Amygdala (tissue), 56 donors: ENCODE measurements at regions not wholly inside any gene's neighbourhood (a gene's known extent, or its start where the extent isn't known, plus 50 kb on each side); places are given as distances from the start of the nearest gene placed in this dataset.
"Not testable (repeated sequence)": the region's sequence is repeated elsewhere in the genome, so short reads cannot be mapped to it uniquely, and the experiment has no call there.

ENCODE experiments used
- DNase-seq, 56 donors: peaks; one replicate each; lab custom pipeline; 2025; lab: John Stamatoyannopoulos, UW

DNA sequence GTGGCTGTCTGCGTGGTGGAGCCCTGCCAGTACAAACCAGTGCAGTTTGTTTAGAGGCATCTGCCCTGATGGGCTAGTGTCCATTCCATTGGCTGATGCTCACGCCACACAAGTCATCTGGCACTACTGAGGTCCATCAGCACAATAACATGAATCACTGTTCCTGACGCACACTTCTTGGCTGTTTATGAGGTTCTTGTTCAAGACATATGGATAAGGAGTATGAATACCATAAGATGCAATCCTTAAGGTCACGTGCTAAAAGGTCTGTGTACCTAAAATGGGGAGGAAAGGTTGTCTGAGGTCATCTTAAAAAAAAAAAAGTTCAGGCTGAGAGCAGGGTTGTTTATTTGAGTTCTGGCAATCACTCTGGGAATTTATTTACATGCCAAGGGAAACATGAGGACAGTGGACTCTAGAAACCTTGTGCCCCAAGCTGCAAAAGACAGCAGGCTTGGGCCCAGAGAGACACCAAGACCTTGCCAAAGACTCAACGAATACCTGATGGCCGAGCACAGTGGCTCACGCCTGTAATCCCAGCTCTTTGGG lies 54.1 kb upstream of the SHLD1 start:
- DNase-seq: no peak

DNA sequence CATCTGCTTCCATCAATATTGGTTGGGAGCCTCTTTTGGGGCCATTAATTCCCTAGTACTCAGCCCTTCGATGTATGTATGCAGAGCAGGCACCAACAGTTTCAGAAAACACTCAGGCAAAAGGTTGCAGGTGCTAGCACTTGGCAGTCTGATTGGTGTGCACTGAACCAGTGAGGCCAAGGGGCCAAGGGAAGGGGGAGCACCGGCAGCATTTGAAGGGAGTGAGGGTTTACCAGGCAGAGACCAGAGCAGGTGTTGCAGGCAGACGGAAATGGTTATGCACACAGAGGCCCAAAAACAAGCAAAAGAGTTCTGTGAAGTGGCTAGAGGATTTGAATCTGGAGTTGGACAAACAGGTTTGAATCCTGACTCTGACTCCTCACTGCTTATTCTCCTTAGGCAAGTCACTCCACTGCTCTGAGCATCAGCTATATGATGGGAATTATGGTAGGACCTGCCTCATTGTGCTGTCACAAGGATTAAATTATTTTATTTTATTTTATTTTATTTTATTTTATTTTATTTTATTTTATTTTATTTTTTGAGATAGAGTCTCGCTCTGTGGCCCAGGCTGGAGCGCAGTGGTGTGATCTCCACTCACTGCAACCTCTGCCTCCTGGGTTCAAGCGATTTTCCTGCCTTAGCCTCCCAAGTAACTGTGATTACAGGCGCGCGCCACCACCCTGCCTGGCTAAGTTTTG lies 58.1 kb upstream of the SHLD1 start:
- DNase-seq: no peak

DNA sequence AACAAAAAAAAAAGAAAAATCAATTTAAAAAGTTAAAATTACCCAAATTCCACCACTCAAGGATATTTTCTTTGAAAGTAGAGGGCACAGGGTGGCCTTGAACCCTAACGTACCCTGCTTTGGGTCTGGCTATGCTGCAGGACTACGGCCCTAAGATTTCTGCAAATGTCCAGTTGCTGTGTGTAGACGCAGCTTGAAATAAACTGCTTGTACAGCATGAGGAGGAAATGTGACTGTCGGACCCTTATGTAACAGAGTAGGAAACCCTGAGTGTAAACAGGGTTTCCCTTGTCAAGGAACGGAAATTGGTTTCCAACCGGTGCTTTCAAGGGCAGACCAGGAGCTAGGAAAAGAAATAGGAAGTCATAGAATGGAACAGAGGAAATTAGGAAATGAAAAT lies 60.7 kb upstream of the SHLD1 start:
- peak in 1 of 56 donors; percentile 18 for DNase-seq

DNA sequence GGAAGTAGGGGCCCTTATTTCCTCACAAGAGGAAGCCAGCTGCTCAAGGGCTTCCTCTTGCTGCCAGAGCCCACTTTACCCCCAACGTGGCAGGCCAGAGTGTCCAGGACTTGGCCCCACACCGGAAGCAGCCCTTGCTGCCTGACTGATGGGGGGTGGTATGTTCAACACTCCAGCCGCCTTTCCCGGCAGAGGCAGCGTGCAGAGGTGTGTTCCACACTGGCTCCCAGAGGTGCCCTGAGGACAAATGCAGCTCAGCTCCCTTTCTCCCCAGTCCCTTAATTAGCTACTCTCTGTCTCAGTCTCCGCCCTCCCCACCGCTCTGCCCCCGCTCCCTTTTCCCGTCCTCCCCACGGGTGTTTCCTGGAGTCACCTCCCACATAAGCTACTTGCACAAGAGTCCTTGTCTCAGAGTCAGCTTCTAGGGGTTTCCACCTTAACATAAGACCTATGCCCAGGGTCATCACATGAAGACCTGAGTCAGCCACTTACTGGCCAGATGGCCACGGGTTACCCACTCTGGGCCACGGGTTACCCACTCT lies 61.7 kb upstream of the SHLD1 start:
- DNase-seq: peak in 8 of 56 donors; percentile 1 to 21 (median 15)

DNA sequence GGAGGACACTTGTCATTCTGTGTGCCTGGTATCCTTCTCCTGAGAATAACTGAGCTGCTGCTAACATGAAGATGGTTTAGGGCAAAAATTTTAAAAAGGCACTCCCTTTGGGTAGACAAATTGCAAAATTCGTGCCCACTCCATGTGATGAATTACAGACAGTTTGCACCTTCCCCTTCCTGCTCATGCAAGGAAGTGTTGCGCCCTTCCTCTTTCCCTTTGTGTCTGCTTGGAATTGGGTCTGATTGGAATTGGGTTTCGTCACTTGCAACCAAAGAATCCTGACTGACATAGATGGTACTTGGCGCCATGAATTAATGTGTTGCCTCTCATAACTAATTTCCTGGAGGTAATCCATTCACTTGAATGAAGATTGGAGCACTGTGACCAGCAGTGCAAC lies 62.3 kb upstream of the SHLD1 start:
- DNase-seq: no peak

DNA sequence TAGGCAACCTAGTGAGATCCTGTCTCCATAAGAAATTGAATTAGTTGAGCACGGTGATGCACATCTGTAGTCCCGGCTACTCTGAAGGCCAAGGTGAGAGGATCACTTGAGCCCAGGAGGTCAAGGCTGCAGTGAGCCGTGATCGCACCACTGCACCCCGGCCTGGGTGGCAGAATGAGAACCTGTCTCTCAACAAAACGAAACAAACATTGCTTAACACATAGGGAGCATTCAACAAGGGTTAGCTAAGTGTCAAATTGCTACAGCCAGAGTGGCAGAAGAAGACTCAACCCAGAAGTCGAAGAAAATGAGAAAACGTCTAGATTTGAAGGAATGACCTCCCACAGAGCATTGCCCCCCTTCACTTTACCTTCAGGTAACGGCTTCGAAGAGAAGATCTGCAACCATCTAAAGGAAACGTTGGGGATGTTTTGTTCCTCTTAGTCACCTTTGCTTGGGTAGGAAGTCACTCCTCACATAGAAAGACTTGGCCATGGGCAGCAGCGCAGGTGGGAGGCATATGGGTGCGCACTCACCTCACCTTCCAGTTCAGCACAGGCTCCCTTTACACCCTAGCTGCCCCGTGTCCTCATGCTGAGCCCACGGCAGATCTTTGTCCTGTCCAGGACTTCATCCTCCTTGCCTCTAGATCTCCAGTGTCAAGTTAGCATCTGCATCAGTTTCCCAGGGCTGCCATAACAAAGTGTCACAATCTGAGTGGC lies 63.7 kb upstream of the SHLD1 start:
- no peak for DNase-seq

DNA sequence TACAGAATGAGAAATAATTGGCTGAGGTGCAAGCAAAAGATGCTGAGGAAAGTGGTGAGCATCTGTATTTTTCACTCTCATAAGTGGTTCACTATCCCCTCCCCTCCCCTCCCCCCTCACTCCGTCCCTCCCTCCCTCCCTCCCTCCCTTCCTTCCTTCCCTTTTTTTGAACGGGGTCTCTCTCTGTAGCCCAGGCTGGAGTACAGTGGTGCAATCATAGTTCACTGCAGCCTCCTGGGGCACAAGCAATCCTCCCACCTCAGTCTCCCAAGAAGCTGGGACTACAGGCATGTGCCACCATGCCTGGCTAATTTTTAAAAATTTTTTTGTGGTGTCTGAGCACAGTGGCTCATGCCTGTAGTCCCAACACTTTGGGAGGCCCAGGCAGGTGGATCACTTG lies 67.6 kb upstream of the SHLD1 start:
- DNase-seq: not testable (repeated sequence)

DNA sequence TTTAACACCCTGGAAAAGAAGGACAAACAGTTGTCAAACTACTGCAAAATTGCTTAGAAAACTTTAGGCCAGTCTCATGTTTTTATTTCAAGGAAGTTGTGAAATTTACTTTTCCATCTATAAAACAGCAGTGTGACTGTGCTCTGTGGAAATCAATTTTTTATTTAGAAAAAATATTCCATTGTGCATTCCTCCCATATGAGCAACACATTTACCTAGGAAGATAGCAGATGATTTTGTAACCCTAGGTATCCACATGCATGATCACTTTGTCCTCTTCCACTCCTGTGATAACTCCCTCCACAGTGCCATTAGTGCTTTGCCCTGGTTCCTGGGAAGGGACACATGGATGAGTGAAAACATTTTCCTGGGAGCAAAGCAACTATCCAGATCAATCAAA lies 69.4 kb upstream of the GPCPD1 start:
- no peak for DNase-seq

DNA sequence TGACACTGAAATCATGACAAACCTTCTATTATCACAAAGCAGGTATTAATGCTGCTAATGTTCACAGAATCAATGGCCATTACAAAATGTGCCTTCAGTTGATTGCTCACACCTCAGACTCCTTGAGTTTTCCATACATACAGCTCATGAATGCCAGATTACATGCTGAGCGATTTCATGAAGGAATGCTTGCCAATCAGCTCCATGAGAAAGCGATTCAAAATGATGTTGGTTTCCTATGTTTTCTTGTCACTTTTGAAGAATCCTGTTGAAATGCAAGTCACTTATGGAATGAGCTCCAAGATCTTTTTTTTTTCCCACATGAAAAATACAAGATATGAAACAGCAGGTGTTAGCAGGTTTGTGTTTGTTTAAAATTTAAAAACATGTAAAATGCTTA lies 68.0 kb upstream of the GPCPD1 start:
- DNase-seq: no peak

DNA sequence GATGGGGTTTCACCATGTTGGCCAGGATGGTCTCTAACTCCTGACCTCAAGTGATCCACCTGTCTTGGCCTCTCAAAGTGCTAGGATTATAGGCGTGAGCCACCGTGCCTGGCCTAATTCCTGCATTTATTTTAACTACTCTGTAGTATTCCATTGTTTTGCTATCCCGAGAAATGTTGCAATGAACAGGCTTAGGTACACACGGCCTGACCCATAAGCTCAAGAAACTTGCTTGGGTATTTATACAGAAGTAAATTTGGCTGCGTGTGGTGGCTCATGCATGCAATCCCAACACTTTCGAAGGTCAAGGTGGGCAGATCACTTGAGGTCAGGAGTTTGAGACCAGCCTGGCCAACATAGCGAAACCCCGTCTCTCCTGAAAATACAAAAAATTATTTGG lies 67.1 kb upstream of the GPCPD1 start:
- not testable (repeated sequence) for DNase-seq

DNA sequence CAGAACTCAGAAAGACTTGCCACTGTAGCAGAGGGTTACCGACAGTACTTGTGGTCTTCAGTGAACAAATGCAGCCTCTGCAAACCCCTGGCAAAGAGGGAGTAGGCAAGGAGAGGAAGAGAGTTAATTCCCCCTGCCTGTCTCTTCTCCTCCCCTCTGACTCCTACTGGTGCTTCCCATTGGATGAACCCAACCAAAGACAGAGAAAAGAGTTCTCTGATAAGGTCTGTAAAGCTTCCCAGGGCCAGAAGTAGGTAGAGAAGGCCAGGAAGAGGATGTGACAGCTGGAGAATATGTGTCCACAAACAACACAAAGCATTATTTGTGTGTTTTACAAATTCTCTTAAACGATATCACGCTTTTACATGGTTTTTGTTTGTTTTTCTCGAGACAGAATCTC lies 66.6 kb upstream of the GPCPD1 start:
- DNase-seq: no peak

DNA sequence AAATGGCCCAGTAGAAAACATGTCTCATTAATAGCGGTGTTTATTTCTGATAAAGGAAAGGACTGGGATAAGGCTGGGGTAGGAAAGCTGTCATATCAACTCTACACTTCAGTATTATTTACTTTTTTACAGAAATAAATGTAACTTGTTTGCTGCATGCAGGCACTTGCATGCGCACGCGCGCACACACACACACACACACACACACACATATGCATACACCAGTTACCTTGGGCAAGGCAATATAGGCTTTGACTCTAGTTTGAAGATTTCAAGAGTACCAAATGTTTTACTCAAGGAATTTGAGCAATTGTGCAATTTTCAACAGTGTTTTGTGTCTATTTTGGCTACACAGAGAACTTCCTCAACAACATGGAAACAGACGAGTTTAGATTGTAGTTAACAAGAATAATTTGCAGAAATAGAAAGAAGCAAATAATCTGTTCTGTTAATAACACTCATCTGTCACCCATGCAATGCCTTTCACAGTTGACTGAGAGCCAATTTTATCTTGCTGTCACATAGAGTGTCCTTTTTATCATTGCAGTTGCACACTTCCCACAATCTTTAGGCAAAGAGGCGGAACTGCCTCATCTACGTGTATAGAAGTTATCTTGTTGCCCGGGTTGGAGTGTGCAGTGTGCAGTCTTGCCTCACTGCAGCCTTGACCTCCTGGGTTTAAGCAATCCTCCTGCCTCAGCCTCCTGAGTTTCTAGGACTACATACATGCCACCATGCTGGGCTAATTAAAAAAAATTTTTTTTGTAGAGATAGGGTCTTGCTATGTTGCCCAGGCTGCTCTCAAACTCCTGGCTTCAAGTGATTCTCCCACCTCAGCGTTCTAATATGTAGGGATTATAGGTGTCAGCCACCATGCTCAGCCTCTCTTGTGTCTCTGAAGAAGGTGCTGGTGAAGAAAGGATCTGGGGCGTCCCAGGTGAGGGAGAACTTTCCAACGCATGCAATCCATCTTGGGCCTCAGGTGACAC lies 64.6 kb upstream of the GPCPD1 start:
- DNase-seq: no peak

DNA sequence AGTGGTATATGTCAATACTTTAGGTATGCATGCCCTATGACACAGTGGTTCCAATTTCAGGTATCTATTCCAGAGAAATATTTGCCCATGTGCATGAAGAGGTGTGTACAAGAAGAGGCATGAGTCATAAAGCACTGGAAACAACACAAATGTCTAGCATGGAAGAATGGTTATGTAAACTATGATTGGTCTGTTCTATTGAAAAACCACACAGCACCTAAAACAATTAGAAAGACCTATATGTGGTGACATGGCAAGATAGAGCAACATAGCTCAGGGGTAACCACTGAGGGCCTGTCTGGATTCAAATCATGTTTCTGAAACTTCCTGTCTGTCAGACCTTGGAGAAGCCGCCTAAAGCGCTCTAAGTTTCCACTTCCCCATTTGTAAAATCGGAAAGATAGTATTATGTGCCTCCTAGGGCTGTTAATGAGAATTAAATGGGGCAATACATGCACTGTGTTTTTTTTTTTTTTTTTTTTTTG lies 63.4 kb upstream of the GPCPD1 start:
- DNase-seq: no peak

DNA sequence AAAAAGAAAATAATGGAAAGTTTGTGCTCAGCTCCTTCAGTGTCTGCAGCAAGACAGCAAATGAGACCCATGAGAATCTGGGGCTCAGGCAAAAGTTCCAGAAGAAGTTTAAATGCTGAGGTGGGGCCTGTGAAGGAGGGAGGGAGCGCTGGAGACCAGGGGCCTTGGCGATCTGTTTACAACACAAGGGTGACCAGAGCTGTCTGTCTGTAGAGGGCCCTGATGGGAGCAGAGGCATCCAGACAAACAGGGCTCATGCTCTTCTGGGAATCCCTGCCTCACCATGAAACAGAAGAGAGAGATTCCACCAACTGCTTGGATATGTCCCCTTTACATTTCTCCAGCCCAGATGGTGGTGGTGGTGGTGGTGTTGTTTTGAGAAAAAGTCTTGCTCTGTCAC lies 60.1 kb upstream of the GPCPD1 start:
- no peak for DNase-seq

DNA sequence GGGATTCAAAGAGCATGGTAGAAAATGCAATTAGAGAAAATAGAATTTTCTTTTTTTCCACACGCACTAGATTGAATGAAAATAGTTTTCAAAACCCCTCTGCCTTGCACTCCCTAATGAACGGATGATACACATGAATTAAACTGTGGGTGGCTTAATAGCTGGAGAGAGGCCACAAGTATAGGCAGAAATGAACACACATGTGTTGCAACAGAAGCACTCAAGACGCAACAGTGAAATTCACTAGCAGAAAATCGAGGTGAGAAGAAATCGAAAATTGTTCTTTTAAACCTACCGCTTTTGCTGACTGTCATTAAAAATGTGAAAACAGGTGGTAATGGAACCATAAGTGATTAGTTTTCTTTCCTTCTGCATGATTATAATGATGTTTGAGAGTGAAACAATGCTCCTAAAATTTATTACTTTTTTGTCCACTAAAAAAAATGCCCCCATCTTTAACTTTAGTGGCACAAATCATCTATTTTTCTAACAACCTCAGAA lies 59.3 kb upstream of the GPCPD1 start:
- DNase-seq: no peak

DNA sequence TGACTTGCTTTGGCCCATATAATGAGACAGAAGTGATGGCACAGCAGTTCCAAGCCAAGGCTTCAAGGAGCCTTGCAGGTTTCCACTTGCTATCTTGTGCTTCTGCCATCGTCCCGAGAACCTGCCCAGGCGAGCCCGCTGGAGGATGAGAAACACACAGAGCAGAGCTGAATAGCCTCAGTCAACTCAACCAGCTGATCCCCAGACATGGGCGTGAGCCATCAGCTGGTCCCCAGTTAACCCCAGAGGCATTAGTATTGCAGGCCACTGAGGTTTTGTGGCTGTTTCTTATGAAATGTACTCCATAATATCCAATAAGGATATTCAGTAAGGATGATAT lies 57.7 kb upstream of the GPCPD1 start:
- DNase-seq: no peak

DNA sequence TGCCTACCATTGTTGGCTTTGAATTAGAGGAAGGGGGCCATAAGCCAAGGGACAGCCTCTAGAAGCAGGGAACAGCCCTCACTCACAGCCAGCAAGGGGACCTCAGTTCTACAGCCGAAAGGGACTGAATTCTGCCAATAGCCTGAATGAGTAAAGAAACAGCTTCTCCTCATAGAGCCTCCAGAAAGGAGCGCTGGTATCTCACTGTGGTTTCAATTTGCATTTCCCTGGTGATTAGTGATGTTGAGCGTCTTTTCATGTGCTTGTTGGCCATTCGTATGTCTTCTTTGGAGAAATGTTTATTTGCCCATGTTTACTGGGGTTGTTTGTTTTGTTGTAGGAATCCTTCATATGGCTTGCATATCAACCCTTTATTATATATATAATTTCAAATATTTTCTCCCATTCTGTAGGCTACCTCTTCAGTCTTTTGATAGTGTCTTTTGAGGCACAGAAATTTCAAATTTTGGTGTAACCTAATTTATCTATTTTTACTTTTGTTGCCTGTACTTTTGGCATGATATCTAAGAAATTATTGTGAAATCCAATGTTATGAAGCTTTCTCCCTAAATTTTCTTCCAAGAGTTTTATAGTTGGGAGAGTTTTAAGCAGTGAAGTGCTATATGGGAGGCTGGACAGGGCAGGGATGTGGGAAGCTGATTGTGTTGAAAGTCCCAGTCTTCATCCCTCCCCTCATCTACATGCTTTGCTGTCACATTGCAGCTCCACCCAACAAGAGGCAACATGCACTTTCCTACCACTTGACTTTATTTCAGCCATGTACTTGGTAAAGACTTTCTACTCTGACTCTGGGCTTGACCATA lies 57.1 kb upstream of the GPCPD1 start:
- no peak for DNase-seq

DNA sequence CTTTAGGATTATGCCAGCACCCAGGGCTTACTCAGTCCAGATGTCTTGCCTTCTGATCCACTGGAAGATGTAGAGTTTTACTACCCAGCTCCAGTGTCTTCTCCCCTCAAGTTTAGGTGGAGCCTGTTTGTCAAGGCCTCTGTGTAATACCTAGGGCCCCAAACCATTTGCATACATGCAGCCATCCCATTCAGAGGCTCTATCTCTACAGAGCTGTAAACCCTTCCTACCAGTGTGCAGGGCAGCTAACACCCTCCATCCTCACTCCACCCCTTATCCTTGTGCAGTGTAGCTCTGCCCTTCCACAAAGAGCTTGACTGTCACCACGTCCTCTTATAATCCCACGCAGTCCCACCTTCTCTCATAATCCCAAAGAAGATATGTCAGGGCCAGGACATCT lies 54.6 kb upstream of the GPCPD1 start:
- no peak for DNase-seq

DNA sequence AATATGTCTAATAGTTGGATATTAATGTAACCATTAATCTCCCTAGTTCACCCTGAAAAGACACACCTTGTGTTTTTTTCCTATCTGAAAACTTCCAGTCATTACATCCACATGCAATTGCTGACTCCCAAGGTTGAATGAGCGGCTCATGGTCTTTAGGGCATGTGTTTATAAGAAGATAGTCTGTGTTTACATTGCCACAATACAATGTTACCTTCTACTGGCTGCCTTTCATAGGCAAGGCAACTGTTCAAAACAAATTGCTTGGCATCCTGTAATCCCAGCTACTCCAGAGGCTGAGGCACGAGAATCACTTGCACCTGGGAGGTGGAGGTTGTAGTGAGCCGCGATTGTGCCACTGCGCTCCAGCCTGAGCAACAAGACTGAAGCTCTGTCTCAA lies 52.6 kb upstream of the GPCPD1 start:
- no peak for DNase-seq
